Astrocyte of the spinal cord (primary cell): ENCODE measurements at regions not wholly inside any gene's neighbourhood (a gene's known extent, or its start where the extent isn't known, plus 50 kb on each side); places are given as distances from the start of the nearest gene placed in this dataset.
"Not testable (repeated sequence)": the region's sequence is repeated elsewhere in the genome, so short reads cannot be mapped to it uniquely, and the experiment has no call there.

Source experiments
- DNase-seq: peaks from one replicate; pipeline ENCODE4 v3.0.0; 2011; ENCODE audit warnings: low read depth, low spot score
- H3K4me3 ChIP-seq: 2 replicates; pipeline ENCODE4 v1.5.1; 2011; ENCODE audit warnings: low read depth, mild to moderate bottlenecking, low read length, moderate library complexity
- in situ Hi-C: cut with HindIII; loops from 2 replicates; pipeline ENCODE4 v1.10.0; 2017; ENCODE audit warnings: low sequenced_read_pairs
- TF ChIP-seq, protein P1 (sequence below): IDR thresholded peaks from 2 replicates; pipeline ENCODE4 v1.5.1; 2012; ENCODE audit warnings: low read depth, mild to moderate bottlenecking, low read length, inconsistent platforms

DNA sequence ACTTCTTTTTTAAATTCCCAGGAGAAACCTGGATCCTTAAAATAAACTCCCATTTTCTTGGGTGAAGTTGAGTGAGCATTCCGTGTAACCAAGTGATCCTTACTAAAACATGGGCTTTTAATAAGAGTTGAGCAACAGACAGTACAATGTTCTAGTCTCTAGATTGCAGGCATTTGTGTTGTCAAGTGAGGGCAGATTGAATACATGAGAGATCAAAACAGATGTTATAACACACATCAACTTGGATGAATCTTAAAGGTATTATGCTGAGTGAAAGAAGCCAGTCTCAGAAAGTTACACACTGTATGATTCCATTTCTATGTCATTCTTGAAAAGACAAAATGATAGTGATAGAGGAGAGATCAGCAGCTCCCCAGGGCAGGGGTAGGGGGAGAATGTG lies 213.9 kb upstream of the CCDC196 start:
- TF ChIP-seq, protein P1, sequence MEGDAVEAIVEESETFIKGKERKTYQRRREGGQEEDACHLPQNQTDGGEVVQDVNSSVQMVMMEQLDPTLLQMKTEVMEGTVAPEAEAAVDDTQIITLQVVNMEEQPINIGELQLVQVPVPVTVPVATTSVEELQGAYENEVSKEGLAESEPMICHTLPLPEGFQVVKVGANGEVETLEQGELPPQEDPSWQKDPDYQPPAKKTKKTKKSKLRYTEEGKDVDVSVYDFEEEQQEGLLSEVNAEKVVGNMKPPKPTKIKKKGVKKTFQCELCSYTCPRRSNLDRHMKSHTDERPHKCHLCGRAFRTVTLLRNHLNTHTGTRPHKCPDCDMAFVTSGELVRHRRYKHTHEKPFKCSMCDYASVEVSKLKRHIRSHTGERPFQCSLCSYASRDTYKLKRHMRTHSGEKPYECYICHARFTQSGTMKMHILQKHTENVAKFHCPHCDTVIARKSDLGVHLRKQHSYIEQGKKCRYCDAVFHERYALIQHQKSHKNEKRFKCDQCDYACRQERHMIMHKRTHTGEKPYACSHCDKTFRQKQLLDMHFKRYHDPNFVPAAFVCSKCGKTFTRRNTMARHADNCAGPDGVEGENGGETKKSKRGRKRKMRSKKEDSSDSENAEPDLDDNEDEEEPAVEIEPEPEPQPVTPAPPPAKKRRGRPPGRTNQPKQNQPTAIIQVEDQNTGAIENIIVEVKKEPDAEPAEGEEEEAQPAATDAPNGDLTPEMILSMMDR, result no peak
- H3K4me3 ChIP-seq, result no peak overlapping the region
- DNase-seq, result no peak
- in situ Hi-C loops, result no loop called here

DNA sequence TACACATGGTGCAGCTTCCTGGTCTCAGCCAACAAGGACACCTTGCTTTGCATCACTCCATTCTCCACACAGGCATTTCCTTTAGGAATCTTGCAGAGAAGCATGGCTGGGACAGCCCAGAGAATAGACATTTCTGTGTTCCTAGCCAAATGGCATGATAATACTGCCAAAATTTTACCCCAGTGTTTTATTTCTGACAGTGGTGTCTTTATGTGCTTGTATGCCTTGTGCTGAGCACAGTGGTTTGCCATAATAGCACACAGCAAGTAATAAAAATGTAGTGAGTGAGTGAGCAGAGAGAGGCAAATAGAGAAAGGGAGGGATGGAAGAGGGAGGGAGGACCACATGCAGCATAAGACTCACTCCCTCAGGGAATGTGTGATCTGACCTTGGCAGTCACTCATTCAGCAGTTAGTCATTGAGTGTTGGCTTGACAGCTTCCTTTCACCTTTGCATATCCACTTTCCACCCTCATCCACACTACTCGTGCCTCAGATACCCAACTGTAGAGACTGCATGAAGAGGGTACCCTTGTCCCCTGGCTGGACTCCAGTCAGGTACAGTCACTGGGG lies 212.8 kb upstream of the CCDC196 start:
- no peak for DNase-seq
- TF ChIP-seq, protein P1, result no peak
- no peak overlapping the region for H3K4me3 ChIP-seq
- in situ Hi-C loops, result no loop called here

- H3K4me3 ChIP-seq, DNase-seq, in situ Hi-C loops: not testable (repeated sequence)
Observed at GRCh38 chr14:66278418-66278817, 207.8 kb upstream of the CCDC196 start.

DNA sequence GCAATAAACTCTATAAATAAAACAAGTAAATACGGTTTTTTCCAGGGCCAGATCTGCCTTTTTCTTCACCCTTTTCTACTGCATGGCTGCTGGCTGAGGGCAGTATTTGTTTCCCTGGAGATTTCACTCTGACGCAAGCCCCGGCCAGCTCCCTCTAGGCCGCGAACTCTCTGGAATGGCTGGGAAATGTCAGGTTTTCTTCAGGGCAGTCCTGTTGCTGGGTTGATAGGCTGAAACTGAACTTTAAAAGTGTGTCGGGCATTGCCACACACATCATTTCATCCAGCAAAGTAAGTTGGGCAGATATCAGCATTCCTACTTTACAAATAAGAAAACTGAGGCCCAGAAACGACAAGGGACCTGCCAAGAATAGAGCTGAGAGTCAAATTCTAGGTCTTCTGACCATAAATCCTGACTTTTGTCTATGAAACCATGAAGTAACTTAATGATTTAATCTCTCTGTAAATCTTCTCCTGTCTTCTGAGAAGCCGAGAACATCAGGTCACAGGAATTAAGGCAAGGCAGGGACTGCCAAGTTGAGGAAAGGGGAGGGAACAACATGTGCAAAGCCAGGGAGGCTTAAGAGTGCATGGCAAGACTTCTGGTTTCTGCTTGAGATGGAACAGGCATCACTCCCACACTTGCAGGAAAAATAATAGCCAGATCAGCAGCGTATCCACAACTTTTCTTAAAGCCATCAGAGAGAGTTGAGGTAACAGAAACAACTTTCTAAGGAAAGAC lies 205.0 kb upstream of the CCDC196 start:
- no peak overlapping the region for H3K4me3 ChIP-seq
- in situ Hi-C loops, result no loop called here
- DNase-seq, result no peak
- TF ChIP-seq, protein P1, result no peak

DNA sequence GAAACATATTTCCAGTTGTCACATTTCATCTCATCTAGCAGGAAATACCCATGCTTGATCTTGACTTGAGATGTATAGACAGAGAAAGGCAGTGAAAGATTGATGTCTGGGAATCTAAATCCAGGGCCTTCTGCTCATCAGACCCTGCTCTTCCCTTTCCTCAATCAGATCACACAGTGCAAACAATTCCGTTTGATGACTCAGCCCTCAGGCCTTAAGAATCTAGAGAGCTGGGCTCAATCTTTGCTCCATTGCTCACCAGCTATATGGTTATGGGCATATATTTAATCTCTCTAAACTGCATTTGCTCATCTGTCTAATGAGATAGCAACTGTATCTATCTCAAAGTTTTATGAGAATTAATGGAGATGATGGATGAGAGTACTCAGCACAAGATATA lies 201.8 kb upstream of the CCDC196 start:
- in situ Hi-C loops, result no loop called here
- TF ChIP-seq, protein P1, result no peak
- peak; percentile 19 for DNase-seq
- H3K4me3 ChIP-seq, result no peak overlapping the region

DNA sequence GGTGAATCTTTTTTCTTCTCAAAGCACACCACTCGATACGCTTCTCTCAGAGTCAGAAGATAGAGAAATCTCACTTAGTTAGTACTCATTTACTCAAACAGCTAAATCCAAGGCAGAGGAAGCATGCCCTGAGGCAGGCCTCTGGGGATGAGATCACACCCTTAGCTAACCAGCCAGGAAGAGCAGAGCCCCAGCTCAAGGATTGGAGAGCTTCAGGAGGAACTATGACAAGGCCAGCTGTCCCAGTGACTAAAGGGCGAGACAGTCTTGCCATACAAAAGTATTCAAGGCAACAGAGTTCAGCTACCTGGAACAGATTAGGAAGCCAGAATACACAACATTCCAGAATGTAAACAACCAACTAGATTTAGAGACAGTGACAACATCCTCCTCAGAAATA lies 197.7 kb upstream of the CCDC196 start:
- in situ Hi-C loops, result no loop called here
- TF ChIP-seq, protein P1, result no peak
- no peak overlapping the region for H3K4me3 ChIP-seq
- DNase-seq, result no peak

GRCh38 chr14:66291756-66292155 lies 194.4 kb upstream of the CCDC196 start:
- DNase-seq, result no peak
- TF ChIP-seq, protein P1, result no peak
- H3K4me3 ChIP-seq, result no peak overlapping the region
- in situ Hi-C loops, result no loop called here
